WTC11 (cell line): ENCODE measurements at regions not wholly inside any gene's neighbourhood (a gene's known extent, or its start where the extent isn't known, plus 50 kb on each side); places are given as distances from the start of the nearest gene placed in this dataset.
A peak's percentile ranks its signal among the peaks of the same experiment; 100 is the strongest.

Source experiments
- ATAC-seq: fragments of 200-7000 bp; cut with Tn5 transposase; 2 replicates; pipeline ENCODE4 v1.10.0; 2021; ENCODE audit warnings: mild to moderate bottlenecking, moderate library complexity
- CTCF ChIA-PET: fragments of 300-600 bp; sonication (Branson Sonifier 250); formaldehyde crosslinking; loops from one replicate; lab custom pipeline; 2021; ENCODE audit warnings: antibody characterized with exemption; lab: Charles Lee
- POLR2A ChIA-PET: fragments of 350-600 bp; sonication (Branson Sonifier 250); formaldehyde crosslinking; loops from one replicate; lab custom pipeline; 2021; ENCODE audit warnings: antibody characterized with exemption; lab: Charles Lee
- DNase-seq: peaks from one replicate; pipeline ENCODE4 v3.0.0; 2021; ENCODE audit warnings: low spot score
- H3K27ac Mint-ChIP-seq: 2 replicates; pipeline ENCODE4 v1.8.0; 2021; ENCODE audit warnings: mixed read lengths
- H3K27me3 Mint-ChIP-seq: 2 replicates; pipeline ENCODE4 v1.8.0; 2021; ENCODE audit warnings: low read depth, mild to moderate bottlenecking, moderate library complexity, mixed read lengths
- H3K36me3 Mint-ChIP-seq: 2 replicates; pipeline ENCODE4 v1.8.0; 2021; ENCODE audit warnings: mixed read lengths
- H3K4me1 Mint-ChIP-seq: 2 replicates; pipeline ENCODE4 v1.8.0; 2022; ENCODE audit warnings: mixed read lengths
- H3K4me3 Mint-ChIP-seq: 2 replicates; pipeline ENCODE4 v1.8.0; 2021; ENCODE audit warnings: mild to moderate bottlenecking, moderate library complexity, mixed read lengths
- H3K9me3 Mint-ChIP-seq: 2 replicates; pipeline ENCODE4 v1.8.0; 2021; ENCODE audit warnings: mixed read lengths
- CTCF ChIP-seq: fragments of 200-600 bp; IDR thresholded peaks from 2 replicates; pipeline ENCODE4 v1.8.0; 2022; ENCODE audit warnings: antibody characterized with exemption
- E2F1 ChIP-seq: sonication (generic); formaldehyde crosslinking; IDR thresholded peaks from 2 replicates; pipeline ENCODE4 v1.8.0; 2022; ENCODE audit warnings: mild to moderate bottlenecking, missing genetic modification reagents
- ESRRA ChIP-seq: sonication (generic); formaldehyde crosslinking; IDR thresholded peaks from 2 replicates; pipeline ENCODE4 v1.8.1; 2022; ENCODE audit warnings: mild to moderate bottlenecking, missing genetic modification reagents, borderline replicate concordance
- HMGA2 ChIP-seq: fragments of 250-450 bp; sonication (Bioruptor Pico); IDR thresholded peaks from 2 replicates; pipeline ENCODE4 v1.4.0; 2021; ENCODE audit warnings: mild to moderate bottlenecking, moderate library complexity
- MXD4 ChIP-seq: fragments of 250-450 bp; sonication (Bioruptor Pico); IDR thresholded peaks from 2 replicates; pipeline ENCODE4 v1.8.0; 2021; ENCODE audit warnings: mild to moderate bottlenecking, moderate library complexity, borderline replicate concordance
- NFYB ChIP-seq: sonication (generic); formaldehyde crosslinking; conservative IDR thresholded peaks from 2 replicates; pipeline ENCODE4 v1.8.0; 2022; ENCODE audit warnings: low read depth, missing genetic modification reagents
- PREB ChIP-seq: sonication (generic); formaldehyde crosslinking; IDR thresholded peaks from 2 replicates; pipeline ENCODE4 v1.8.1; 2022; ENCODE audit warnings: mild to moderate bottlenecking, missing genetic modification reagents, moderate library complexity, borderline replicate concordance
- RELA ChIP-seq: sonication (generic); formaldehyde crosslinking; IDR thresholded peaks from 2 replicates; pipeline ENCODE4 v1.8.1; 2022; ENCODE audit warnings: missing genetic modification reagents, mild to moderate bottlenecking, borderline replicate concordance
- SMAD3 ChIP-seq: sonication (generic); formaldehyde crosslinking; IDR thresholded peaks from 2 replicates; pipeline ENCODE4 v1.8.0; 2022; ENCODE audit warnings: missing genetic modification reagents, mild to moderate bottlenecking, borderline replicate concordance
- SOX15 ChIP-seq: fragments of 250-450 bp; sonication (Bioruptor Pico); IDR thresholded peaks from 2 replicates; pipeline ENCODE4 v1.9.0; 2021; ENCODE audit warnings: mild to moderate bottlenecking
- ZNF121 ChIP-seq: sonication (generic); formaldehyde crosslinking; IDR thresholded peaks from 2 replicates; pipeline ENCODE4 v1.8.0; 2023; ENCODE audit warnings: missing genetic modification reagents
- ZNF219 ChIP-seq: sonication (generic); formaldehyde crosslinking; IDR thresholded peaks from 2 replicates; pipeline ENCODE4 v1.8.0; 2023; ENCODE audit warnings: missing genetic modification reagents, mild to moderate bottlenecking, borderline replicate concordance
- ZNF416 ChIP-seq: fragments of 250-450 bp; sonication (Bioruptor Pico); IDR thresholded peaks from 2 replicates; pipeline ENCODE4 v1.9.0; 2021; ENCODE audit warnings: mild to moderate bottlenecking, inconsistent platforms
- ZNF532 ChIP-seq: fragments of 250-450 bp; sonication (Bioruptor Pico); IDR thresholded peaks from 2 replicates; pipeline ENCODE4 v1.9.0; 2021; ENCODE audit warnings: mild to moderate bottlenecking, borderline replicate concordance
- TF ChIP-seq, protein P1 (sequence below): fragments of 250-450 bp; sonication (Bioruptor Pico); IDR thresholded peaks from 2 replicates; pipeline ENCODE4 v2.1.2; 2022; ENCODE audit warnings: mild to moderate bottlenecking, moderate library complexity
- TF ChIP-seq, protein P2 (sequence below): sonication (generic); formaldehyde crosslinking; IDR thresholded peaks from 2 replicates; pipeline ENCODE4 v1.8.1; 2023; ENCODE audit warnings: mild to moderate bottlenecking, missing genetic modification reagents
- TF ChIP-seq, protein P3 (sequence below): sonication (generic); formaldehyde crosslinking; IDR thresholded peaks from 2 replicates; pipeline ENCODE4 v1.8.1; 2022; ENCODE audit warnings: low read depth, mild to moderate bottlenecking, moderate library complexity, missing genetic modification reagents, borderline replicate concordance
- TF ChIP-seq, protein P4 (sequence below): sonication (generic); formaldehyde crosslinking; IDR thresholded peaks from 2 replicates; pipeline ENCODE4 v1.8.0; 2023; ENCODE audit warnings: missing genetic modification reagents

DNA sequence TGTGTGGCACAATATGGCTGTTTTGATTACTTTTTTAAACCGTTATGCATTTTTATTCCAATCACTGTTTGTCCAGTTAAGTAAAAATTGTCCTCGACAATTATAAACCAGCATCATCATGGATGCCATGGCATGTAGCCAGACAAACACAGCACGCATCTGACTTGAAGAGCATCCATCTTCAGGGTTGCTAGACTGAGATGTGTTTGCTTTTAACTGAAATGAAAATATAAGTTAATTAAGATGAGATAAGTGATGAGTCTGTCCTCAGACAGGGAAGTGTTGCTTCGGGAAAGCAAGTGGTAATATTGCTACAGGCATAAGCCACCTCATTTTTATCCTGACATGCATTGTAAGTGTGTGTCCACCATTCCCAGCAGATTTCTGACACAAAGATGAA lies 92.8 kb upstream of the TPP2 start (continued):
- TF ChIP-seq PREB (CRISPR knock-in tag): no peak
- no peak for TF ChIP-seq CTCF
- TF ChIP-seq, protein P1, sequence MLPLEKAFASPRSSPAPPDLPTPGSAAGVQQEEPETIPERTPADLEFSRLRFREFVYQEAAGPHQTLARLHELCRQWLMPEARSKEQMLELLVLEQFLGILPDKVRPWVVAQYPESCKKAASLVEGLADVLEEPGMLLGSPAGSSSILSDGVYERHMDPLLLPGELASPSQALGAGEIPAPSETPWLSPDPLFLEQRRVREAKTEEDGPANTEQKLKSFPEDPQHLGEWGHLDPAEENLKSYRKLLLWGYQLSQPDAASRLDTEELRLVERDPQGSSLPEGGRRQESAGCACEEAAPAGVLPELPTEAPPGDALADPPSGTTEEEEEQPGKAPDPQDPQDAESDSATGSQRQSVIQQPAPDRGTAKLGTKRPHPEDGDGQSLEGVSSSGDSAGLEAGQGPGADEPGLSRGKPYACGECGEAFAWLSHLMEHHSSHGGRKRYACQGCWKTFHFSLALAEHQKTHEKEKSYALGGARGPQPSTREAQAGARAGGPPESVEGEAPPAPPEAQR (CRISPR knock-in tag): no peak
- TF ChIP-seq SMAD3: no peak
- TF ChIP-seq ZNF219 (CRISPR knock-in tag): no peak
- no peak for TF ChIP-seq MXD4 (CRISPR knock-in tag)
- no peak for TF ChIP-seq ESRRA (CRISPR knock-in tag)

DNA sequence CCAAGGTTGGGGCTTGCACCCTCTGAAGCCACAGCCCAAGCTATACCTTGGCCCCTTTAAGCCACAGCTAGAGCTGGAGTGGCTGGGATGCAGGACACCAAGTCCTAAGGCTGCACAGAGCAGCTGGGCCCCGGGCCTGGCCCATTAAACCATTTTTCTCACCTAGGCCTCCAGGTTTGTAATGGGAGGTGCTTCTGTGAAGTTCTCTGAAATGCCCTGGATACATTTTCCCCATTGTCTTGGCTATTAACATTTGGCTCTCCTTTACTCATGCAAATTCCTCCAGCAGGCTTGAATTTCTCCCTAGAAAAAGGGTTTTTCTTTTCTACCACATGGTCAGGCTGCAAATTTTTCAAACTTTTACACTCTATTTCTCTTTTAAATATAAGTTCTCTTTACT lies 93.8 kb upstream of the FGF14 start:
- Mint-ChIP-seq H3K4me3 (no peak overlapping the region), H3K36me3 (peaks cover 11% of the 10 kb centered on the region), H3K27ac (peak overlapping the region; percentile 20), H3K4me1 (peaks cover 31% of the 10 kb centered on the region), H3K27me3 (no peaks in the 10 kb centered on the region), H3K9me3 (peaks cover 36% of the 10 kb centered on the region)
- ChIA-PET CTCF (no interaction called here), POLR2A (no interaction called here)
- TF ChIP-seq RELA (CRISPR knock-in tag): no peak
- TF ChIP-seq, protein P2, sequence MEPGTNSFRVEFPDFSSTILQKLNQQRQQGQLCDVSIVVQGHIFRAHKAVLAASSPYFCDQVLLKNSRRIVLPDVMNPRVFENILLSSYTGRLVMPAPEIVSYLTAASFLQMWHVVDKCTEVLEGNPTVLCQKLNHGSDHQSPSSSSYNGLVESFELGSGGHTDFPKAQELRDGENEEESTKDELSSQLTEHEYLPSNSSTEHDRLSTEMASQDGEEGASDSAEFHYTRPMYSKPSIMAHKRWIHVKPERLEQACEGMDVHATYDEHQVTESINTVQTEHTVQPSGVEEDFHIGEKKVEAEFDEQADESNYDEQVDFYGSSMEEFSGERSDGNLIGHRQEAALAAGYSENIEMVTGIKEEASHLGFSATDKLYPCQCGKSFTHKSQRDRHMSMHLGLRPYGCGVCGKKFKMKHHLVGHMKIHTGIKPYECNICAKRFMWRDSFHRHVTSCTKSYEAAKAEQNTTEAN: no peak
- no peak for TF ChIP-seq ZNF532 (CRISPR knock-in tag)
- no peak for TF ChIP-seq CTCF
- TF ChIP-seq E2F1 (CRISPR knock-in tag): no peak
- TF ChIP-seq ZNF416 (CRISPR knock-in tag): no peak
- no peak for TF ChIP-seq ZNF121 (CRISPR knock-in tag)
- TF ChIP-seq, protein P3, sequence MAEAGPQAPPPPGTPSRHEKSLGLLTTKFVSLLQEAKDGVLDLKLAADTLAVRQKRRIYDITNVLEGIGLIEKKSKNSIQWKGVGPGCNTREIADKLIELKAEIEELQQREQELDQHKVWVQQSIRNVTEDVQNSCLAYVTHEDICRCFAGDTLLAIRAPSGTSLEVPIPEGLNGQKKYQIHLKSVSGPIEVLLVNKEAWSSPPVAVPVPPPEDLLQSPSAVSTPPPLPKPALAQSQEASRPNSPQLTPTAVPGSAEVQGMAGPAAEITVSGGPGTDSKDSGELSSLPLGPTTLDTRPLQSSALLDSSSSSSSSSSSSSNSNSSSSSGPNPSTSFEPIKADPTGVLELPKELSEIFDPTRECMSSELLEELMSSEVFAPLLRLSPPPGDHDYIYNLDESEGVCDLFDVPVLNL (CRISPR knock-in tag): no peak
- no peak for TF ChIP-seq NFYB (CRISPR knock-in tag)
- TF ChIP-seq SOX15 (CRISPR knock-in tag): no peak
- TF ChIP-seq, protein P4, sequence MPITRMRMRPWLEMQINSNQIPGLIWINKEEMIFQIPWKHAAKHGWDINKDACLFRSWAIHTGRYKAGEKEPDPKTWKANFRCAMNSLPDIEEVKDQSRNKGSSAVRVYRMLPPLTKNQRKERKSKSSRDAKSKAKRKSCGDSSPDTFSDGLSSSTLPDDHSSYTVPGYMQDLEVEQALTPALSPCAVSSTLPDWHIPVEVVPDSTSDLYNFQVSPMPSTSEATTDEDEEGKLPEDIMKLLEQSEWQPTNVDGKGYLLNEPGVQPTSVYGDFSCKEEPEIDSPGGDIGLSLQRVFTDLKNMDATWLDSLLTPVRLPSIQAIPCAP (CRISPR knock-in tag): no peak
- TF ChIP-seq HMGA2 (CRISPR knock-in tag): no peak
- no peak for DNase-seq
- peak; percentile 78 for ATAC-seq
